ENCODE measurements at regions not wholly inside any gene's neighbourhood (a gene's known extent, or its start where the extent isn't known, plus 50 kb on each side); places are given as distances from the start of the nearest gene placed in this dataset.
"Not testable (repeated sequence)": the region's sequence is repeated elsewhere in the genome, so short reads cannot be mapped to it uniquely, and the experiment has no call there.

DNA sequence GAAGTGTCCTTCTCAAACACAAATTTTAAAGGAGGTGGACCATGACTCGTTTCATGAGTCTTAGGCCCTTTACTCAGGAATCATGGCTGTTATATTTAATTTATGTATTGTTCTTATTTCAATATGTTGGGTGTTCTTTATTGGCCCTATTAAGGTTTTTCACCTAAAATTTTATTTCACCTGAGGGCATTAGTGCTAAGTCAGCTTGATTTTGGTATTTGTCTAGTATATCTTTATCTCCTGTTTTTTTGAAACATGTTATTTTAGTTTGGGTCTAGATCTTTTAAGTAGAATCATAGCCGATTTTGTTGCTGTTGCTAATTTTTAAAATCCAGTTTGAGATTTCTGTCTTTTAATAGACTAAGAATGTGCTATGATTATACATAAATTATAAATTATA, 430.4 kb downstream of the RPS6KC1 start:
- DNase-seq = no peak

DNA sequence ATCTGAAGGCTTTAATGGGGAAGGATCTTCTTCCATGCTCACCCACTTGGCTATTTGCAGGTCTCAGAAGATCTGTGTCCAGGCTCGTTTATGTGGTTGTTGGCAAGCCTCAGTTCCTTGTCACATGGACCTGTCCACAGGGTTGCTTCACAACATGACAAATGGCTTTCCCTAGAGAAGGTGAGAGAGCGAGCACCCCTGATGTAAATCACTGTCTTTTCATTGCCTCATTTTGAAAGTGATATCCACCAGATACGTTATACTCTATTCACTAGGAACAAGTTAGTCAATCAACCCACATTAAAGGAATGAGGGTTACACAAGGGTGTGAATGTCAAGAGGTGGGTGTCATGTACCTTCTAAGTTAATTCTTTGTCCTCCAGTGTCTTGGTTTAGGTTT, 433.3 kb downstream of the RPS6KC1 start:
- no peak for DNase-seq

DNA sequence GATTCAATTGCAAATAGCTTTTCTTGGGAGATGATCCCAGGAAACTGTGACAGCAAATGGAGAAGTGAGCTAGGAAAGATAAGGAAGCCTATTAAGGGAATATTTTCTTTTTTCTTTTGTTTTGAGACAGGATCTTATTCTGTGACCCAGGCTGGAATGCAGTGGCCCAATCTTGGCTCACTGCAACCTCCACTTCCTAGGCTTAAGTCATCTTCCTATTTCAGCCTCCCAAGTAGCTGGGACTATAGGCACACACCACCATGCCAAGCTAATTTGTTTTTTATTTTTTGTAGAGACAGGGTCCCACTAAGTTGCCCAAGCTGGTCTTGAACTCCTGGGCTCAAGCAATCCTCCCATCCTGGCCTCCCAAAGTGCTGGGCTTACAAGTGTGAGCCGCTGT, 433.7 kb downstream of the RPS6KC1 start:
- DNase-seq = no peak

DNA sequence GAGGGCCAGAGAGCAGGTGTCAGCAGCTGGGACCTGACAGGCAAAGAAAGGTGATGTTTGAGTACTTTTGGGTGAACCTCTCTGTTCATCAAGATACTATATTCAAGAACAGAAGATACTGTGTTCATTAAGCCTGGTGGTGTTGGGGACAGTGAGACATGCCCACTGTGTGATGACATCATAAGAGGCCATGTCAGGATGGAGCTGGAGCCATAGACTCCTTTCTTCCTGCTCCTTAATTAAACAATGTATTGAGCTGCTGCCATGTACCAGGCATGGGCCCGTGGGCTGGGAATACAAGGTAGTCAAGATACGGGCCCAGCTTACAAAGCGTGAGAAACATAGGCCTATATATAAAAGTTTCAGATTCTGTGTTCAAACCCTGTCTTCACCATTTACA, 435.4 kb downstream of the RPS6KC1 start:
- DNase-seq = no peak

DNA sequence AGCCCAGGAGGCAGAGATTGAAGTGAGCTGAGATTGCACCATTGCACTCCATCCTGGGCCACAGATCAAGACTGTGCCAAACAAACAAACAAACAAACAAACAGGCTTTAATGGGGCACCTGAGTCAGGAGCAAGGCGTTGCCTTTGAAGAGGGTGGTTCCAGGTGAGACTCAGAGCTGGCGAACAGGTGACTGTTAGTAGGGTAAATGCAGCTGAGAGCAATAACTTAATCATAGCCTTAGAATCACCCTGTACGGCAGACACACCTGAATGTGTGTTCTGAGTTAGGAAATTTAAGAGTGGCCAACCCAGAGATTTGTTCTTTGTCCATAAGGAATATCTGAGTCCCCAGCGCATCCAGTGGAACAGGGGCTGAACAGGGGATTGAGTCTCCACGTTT, 440.4 kb downstream of the RPS6KC1 start:
- no peak for DNase-seq

DNA sequence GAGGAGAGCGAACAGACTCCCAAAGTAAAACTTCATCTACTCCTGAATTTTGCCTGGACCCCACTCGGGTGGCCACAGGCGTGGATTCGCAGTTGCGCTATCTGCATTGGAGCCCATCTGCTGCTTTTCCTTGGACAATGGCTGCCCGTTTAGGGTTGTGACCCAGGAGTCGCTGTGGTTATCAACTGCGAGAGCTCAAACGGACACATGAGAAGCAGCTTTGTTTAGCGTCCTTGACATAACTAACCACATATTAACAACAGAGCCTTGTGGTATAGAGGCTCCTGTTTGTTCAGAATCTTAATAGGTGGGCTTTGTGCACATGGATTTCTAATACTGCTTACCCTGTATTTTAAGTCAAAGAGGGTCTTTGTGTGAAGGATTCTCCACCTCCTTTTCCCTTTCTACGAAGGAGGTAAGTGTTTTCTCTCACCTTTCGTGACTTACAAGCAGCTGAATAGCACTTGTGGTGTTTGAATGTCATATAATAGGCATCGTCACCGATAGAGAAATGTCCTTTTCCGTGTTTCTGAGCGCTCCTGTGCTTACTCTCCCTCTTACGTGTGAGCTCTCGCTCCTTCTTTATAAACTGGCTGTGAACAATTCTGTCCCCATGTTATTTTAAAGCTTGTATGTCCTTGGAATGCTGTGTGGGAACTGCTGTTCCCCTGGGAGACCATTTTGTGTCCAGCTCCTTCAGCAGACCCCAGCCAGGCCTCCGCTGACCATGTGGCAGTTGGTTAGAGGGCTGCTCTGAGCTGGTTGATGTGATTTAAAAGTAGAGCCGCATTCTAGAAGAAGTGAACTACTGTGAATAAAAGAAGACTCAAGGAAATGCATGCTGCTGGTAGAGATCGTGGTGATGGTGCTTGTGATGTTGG, 441.4 kb downstream of the RPS6KC1 start:
- no peak for DNase-seq

DNA sequence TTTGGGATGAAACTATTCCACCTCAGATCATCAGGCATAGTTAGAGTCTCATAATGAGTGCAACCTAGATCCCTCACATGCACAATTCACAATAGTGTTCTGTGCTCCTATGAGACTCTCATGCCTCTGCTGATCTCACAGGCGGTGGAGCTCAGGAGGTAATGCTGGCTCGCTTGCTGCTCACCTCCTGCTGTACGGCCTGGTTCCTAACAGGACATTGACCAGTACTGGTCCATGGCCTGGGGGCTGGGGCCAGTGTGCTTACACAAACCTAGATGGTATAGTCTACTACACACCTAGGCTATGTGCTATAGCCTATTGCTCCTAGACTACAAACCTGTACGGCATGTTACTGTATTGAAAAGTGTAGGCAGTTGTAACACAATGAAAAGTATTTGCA, 448.4 kb downstream of the RPS6KC1 start:
- no peak for DNase-seq

DNA sequence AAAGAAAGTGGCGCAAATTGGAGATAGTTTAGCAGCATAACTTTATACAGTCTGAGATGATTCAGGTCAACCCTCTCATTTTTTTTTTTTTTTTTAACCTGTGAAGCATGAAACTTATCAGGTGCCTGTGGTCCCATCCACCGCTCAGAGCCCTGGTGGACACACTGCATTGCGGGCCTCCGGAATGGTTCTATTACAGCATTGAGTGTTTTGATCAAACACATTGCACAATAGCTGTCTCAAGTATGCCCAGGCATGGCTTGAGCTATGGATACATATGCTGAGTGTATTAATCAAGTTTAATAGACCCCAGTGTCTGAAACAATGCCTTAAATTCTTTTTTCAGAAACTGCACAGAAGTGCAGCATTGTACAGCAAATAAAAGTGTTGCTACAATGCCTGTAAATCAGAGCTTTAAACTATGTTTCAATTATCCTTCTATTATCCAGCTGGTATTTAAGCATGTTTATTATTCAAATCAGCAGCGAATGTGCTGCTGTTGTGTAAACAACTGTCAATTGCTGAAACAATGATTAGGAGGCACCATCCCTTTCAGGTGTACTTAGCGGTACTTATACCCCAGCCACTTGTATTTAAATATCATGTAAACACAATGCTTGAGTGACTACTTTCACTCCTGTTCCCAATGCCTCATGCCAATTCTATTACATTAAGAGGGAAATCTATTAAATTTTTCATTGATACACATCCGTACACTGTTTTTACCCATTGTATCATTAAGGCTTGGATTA, 456.6 kb downstream of the RPS6KC1 start:
- DNase-seq = peak; percentile 56

DNA sequence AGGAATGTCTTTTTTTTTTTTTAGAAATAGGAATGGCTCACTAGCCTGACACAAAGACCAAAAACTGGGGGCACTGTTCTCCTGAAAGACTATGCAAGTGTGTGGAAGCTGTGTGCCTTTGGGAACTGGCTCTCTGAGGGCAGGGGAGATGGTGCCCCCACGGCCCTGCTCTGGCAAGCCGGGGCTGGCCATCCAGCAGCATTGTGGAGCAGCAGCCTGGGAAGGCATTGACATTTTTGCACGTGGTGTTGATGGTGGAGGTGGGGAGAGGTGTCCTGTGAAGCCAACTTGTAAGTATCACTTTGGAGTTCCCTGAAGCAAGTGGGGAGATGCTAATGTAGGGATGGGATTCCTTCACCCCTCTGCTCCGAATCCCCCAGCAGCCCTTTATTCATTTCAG, 460.1 kb downstream of the RPS6KC1 start:
- no peak for DNase-seq

DNA sequence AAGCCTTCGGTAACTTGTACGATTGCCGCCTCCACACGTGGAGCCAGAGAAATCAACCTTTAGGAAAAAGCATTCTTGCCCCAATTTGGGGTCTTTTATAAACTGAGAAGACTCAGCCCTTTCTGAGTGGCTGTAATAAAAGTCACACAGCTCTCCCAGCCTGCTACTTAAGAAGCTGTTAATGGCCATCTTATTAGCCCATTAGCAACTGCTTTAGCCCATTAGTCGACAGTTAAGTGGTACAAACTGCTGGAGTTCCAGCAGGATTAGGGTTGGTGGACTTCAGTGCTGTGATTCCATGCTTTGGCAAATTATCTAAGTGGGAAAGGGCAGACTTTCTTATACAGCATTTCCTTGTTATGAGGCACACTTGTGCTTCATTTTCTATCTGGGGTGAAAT, 461.3 kb downstream of the RPS6KC1 start:
- no peak for DNase-seq

DNA sequence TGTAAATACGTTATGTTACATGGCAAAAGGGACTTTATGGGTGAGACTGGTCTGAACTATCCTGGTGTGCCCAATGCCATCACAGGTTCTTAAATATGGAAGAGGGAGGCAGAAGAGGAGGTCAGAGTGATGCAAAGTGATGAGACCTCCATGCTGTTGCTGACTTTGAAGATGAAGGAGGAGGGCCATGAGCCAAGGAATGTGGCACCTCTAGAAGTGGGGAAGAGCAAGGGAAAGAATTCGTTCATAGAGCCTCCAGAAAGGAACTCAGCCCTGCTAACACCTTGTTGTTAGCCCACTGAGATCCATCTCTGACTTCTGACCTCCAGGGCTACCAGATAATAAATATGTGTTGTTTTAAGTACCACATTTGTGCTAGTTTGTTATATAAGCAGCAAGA, 462.0 kb downstream of the RPS6KC1 start:
- no peak for DNase-seq

DNA sequence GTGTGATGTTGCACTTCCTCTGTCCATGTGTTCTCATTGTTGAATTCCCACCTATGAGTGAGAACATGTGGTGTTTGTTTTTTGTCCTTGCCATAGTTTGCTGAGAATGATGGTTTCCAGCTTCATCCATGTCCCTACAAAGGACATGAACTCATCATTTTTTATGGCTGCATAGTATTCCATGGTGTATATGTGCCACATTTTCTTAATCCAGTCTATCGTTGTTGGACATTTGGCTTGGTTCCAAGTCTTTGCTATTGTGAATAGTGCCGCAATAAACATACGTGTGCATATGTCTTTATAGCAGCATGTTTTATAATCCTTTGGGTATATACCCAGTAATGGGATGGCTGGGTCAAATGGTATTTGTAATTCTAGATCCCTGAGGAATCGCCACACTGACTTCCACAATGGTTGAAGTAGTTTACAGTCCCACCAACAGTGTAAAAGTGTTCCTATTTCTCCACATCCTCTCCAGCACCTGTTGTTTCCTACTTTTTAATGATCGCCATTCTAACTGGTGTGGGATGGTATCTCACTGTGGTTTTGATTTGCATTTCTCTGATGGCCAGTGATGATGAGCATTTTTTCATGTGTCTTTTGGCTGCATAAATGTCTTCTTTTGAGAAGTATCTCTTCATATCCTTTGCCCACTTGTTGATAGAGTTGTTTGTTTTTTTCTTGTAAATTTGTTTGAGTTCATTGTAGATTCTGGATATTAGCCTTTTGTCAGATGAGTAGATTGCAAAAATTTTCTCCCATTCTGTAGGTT, 463.6 kb downstream of the RPS6KC1 start:
- DNase-seq = not testable (repeated sequence)

DNA sequence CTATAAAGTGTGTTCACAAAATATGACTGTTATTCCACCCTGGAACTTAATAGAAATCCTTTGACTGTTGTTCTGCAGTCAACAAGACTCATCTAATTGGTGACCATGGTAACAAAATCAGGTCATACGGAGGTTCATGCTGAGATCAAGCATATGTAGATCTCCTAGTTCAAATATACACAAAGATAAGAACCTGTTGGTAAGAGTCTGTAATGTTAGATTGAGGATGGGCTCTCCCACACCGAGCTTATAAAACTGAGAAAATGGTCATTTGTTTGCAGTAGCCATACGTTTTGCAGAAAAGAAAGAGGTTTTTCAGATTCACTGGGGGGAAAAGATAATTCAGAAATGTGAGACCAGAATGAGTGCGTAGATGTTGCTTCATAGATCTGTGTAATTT, 468.1 kb downstream of the RPS6KC1 start:
- DNase-seq = peak; percentile 91

DNA sequence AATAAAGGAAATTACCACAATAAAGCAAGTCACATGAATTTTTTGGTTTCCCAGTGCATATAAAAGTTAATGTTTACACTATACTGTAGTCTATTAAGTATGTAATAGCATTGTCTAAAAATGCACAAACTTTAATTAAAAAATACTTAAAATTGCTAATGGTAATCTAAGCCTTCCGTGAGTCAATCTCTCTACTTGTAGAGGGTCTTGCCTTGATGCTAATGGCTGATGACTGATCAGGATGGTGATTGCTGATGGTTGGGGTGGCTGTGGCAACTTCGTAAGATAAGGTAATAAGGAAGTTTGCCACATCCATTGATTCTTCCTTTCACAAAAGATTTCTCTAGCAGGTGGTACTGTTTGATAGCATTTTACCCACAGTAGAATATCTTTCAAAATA, 466.6 kb upstream of the PROX1 start:
- DNase-seq = no peak

DNA sequence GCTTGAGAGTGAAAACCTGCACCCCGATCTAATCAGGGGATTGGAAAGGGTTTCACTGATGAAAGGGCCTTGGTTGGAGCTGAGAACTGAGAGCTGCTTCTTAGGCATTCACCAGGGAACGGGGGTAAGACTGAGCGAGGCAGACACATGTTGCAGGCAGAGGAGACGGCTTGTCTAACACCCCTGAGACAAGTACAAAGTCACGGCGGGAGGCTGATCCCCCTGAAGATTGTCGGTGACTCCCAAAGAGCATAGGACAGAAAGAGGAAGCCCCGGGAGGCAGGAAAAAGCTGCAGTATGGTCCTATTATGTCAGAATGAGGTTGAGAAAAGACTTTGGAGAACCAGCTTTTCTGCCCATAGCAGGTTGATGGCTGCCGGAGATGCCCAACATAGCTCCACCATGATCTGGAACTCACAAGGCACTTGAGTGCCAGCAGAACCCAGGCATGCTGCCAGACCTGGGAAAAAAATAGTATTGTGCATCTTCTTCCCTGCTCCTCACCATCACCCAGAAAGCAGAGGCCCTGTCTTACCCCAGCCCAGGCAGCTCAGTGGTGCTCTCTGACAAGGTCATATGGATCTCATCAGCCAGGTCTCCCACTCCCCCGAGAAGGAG, 463.9 kb upstream of the PROX1 start:
- no peak for DNase-seq

DNA sequence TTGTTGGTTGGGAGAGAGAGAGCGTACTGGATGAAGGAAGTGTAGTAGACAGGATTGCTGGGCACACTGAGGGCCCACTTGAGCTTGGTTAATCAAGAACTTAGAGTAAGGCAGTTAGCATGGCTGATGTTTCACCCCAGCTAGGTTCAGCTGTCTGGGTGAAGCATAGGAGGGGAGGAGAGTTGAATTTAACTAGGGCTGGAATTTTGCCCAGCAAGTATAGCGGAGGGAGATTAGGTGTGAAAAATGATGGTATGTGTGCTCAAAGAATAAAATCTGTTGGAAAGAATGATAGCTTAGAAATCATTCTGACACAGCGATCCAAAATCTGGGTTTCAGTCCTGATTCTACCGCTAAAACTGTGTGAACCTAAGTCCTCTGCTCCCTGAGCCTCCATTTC, 461.5 kb upstream of the PROX1 start:
- no peak for DNase-seq

DNA sequence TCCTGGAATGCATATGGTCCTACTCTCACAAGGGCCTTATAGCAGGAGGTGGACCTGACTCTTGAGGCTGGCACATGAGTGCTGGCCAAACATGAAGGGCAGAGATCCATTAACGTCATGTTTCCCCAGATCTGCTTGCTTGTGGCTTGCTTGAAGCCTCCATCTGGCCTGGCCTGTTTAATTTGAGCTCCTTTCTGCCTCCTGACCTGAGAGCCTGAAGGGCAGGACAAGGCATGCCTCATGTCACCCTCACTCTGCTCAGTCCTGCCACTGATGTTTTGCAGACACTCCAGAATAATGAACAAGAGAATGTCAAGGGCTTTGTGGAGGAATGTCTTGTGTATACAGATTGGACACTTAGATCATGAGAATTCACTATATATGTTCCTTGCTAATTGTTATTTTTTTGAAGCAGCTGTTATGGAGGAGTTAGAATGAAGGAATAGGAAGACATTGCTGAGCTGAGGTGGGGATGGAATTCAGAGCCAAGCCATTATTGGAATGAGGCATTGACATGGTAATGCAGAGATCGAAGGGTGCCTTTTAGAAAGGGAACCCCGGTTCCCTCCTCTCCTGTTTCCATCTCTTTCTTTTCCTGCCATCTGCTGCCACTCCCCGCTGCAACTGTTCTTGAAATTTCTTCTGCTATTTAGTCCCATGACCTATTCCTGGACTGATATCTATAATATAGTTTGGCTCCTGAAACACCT, 457.0 kb upstream of the PROX1 start:
- DNase-seq = no peak

DNA sequence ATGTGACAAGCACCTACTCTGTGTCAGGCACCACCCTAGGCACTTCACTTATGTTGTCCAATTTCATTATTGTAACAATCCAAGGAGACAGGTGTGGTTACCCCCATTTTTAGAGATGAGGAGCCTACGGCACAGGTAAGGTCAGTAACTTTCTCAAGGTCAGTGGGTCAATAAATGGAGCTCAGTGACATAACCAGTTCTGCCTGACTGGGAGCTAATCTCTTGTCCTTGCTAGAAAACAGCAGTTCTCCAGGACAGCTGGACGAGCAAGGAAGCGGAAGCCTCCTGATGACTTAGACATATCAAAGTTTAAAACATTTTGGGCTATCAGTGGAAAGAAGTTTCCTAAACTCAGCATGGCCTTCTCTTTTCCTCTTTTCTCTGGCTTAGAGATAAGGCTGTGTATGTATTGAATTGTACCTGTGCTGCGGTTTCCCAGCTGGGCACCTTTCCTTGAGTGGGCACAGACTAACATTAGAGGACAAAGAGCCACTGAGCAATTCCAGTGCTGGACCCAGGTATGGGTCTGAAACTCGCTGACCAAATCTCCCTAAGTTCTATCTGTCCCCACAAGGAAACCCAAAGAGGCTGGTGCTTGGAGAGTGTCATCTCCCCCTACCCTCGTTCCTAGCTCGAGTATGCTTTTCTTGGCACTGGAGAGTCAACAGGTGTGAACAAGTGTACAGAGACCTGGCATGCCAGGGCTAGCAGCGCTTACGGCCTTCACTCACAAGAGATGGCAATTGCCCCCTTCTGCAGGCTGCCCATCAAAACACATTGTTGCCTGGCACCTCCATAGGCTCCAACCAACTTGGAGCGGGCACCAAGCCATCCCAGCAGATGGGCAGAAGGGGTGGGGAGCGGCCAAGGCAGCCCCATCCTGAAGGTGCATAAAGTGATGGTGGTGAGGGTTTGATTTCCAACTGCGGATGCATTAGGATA, 456.1 kb upstream of the PROX1 start:
- DNase-seq = no peak

DNA sequence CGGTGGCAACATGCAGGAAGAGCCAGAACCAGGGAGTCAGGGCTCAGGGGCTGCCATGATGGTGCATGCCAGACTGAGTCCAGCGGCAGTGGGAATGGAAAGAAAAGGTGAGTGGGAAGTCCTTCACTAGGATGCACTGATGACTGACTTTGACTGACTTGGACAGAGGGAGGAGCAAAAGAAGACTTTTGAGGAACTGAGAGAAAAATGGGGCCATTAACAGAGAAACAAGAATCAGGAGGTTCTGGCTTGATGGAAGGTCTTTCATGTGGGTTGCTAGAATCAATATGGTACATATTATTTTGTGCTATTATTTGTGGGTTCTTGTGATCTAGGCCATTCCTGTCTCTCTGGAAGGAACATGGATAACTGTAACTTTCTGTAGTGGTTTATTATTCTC, 454.6 kb upstream of the PROX1 start:
- no peak for DNase-seq

DNA sequence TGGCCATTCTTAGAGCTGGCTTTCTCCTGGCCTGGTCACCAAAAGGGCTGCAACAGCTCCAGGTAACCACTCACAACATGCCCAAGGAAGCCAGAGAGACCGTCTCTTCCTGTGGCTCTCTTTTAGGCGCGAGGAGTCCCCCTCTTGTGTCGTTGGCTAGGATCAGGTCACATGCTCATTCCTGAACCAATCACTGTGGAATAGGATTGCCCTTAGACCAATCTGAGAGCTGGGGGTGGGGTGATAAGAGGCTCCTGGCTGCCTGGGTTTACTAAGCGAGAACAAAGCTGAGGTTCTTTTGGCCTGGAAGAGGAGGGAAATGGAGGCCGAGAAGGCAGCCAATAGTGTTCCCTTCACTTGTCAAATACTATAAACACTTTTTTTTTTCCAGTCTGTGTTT, 452.1 kb upstream of the PROX1 start:
- no peak for DNase-seq

DNA sequence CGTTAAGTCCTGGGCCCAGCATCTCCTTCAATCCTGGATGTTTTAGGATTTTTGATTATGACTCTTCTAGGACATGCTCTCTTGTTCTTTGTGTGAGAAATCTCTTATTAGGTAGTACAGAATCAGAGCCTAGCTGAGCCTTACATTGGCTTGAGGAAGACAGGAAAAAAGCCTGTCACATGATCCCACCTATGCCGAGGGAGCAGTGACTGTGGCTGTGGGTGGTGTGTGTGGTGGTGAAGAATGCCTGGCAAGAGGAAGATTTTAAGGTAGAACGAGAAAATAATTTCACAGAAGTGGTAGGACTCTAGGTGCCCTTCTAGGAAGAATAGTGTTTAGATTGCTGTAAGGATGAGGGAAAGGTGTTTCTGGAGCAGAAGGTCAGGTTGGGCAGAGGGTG, 449.5 kb upstream of the PROX1 start:
- no peak for DNase-seq
